Right ventricle myocardium inferior (tissue), 1 donor: ENCODE measurements at regions not wholly inside any gene's neighbourhood (a gene's known extent, or its start where the extent isn't known, plus 50 kb on each side); places are given as distances from the start of the nearest gene placed in this dataset.
"Not testable (repeated sequence)": the region's sequence is repeated elsewhere in the genome, so short reads cannot be mapped to it uniquely, and the experiment has no call there.

Source experiments
- ATAC-seq: fragments of 200-7000 bp; cut with Tn5 transposase; one replicate; pipeline ENCODE4 v1.9.1; 2020; ENCODE audit warnings: mild to moderate bottlenecking, moderate library complexity
- DNase-seq: peaks from one replicate; pipeline ENCODE4 v3.0.0; 2021; ENCODE audit errors: missing footprints
- intact Hi-C: fragments of 100-400 bp; cut with DNase I; formaldehyde crosslinking; loops from one replicate; pipeline ENCODE4 v1.11.0; 2022
- donor health status: DM: no; HTN: yes; CAD: no; lungs with severe emphysema.

DNA sequence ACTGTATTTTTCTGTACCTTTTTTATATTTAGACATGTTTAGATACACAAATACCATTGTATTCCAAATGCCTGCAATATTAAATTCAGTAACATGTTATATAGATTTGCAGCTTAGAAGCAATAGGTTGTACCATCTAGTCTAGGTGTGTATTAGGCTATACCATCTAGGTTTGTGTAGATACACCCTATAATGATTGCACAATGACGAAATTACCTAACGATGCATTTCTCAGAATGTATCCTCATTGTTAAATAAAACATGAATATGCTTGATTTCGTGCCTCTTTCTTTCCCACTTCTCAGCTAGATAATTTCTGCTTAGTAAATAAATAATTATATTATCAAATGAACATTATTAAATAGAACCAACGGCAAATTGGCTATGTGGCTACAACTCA, 653.0 kb downstream of the EPM2A start:
- intact Hi-C loops = no loop called here
- no peak for ATAC-seq

DNA sequence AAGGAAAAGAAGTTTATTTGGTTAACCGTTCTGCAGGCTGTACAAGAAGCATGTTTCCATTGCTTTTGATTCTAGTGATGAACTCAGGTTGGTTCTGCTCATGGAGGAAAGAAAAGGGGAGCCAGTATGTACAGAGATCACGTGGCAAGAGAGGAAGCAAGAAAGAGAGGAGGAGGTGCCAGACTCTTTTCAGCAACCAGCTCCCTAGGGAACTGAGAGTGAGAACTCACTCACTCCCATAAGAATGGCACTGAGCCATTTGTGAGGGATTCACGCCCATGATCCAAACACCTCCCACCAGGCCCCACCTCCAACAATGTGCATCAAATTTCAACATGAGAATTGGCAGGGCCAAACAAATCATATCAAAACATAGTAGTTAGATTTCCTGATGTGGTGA, 649.1 kb downstream of the EPM2A start:
- intact Hi-C loops = no loop called here
- ATAC-seq (peak; percentile 74), DNase-seq (no peak)

More for the DNA sequence above, 653.0 kb downstream of the EPM2A start:
- no peak for DNase-seq

DNA sequence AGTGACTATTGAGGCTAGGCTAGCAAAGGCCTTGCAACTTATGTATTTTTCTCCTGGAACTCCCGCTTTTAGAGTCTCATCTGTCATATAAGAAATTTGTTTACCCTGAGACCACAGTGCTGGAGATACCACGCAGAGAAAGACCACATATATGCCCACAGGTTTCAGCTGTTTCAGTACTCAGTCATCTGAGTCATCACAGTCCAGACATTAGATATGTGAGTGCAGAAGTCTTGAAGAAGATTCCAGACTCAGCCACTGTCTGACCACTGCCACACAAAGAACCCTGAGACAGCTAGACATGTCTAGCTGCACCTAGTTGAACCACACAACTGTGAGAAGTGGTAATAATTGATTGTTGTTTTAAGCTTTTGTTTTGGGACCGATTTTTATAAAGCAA, 648.3 kb downstream of the EPM2A start:
- ATAC-seq (no peak), DNase-seq (no peak)
- intact Hi-C loops = no loop called here

DNA sequence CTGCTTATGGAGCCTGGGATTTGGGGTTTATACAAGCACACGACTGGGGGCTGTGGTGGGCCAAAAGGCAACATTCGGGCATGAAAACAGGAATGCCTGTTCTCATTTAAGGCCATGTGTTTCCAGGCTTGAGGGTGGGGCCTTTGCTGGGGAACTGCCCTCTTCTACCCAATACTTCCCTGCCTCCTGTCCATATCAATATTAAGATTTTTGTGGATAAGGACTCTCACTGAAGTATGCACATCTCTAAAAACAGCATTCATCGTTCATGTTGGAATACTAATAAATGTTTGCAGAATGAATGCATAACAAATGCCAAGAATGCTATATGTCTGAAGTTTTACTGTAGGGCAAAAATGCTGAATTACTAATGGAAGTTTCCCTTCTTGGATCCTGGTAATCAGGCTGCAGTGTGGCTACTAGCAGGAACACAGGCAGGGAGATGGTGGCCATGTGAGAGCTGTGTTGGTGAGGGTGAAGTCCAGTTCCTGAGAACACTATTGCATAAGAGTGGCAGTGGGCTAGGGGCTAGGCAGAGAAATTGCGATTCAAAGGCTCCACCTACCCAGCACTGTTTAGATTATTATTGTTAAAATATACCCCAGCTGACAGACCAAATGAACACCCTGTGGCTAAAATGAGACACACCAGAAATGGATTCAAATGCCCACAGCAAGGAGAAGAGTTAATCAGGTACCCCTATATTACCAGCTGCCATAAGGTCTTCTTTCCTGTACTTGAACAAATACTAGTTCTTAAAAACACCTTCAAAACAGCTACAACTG, 644.3 kb downstream of the EPM2A start:
- no peak for ATAC-seq
- intact Hi-C loops = no loop called here

DNA sequence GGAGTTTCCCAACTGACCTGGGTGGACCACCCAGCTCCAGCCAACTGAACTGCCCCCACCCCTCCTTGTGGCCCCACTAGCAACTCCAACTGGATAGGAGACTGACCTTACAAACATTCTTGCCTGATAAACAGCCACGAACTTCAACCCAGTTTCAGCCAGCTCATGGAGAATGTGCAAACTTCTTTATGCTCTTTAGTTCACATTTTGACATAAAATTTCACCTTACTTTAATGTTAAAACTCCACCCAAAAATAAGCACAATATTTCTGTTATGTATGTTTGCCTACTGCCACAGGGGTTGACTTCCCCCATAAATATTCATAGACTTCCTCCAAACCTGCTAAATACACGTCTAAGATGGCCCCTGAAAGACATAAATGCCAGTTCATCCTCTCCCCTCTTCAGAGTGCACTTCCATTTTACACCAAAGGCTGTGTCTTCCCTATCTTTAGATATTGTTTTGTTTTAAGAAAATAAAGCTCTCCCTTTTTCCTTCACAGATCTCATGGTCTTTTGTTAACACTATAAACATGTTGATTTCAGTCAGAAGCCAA, 643.7 kb downstream of the EPM2A start:
- ATAC-seq = no peak
- DNase-seq = no peak

More for the DNA sequence above, 644.3 kb downstream of the EPM2A start:
- no peak for DNase-seq

DNA sequence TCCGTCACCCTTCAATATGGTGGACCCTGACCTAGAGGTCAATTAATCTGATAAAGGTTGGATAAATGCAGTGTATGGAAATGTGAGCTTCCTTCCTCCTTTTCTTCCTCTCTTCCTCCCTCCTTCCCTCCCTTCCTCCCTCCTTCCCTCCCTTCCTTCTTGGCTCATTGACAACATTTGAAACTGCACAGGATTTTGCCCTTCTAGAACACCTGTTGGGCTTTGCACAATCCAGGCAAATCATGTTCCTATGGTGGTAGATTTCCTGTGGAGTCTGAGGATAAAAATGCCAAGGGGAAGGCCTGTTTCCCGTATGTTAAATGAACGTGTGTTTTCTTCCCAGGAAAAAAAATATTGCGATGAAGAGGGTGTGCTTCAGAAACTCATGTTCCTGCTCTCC, 642.8 kb downstream of the EPM2A start:
- ATAC-seq (no peak), DNase-seq (no peak)
- intact Hi-C loops = no loop called here

More for the DNA sequence above, 643.7 kb downstream of the EPM2A start:
- intact Hi-C loops = no loop called here

DNA sequence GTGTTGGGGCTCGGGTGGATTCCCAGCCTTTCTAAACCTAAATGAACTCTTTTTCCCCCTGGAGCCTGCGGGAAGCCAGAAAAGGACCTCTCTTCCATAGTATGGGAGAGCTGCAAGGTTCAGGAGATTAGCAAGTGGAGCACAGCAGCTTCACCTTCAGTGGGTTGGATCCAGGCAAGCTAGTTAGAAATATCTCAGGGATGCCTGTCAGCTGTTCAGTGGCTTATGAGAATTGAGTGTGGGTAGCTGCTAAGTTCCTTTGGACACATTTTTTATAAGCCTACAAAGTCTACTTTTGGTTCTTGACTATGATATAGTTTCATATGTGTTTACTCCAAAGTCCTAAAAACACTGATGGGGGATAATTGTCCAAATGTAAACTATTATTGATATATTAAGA, 642.1 kb downstream of the EPM2A start:
- intact Hi-C loops = no loop called here
- DNase-seq = no peak
- no peak for ATAC-seq

DNA sequence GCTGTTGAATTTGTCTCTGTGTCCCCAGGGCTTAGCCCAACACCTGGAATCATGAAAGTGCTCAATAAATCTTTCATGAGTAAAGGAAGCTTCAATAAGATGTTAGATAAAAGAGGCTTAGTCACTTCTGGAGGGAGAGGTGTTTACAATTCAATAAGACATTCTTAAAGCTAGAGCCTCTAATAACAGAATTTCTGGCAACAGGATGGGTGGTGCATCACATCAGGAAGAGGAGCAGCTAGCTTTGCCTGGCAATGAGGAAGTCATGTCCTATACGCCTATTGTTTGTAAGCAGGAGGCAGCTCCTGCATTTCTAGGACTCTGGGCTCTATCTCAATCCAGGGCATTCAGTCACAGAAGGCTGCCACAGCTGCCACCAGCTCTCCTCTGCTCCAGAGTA, 638.5 kb downstream of the EPM2A start:
- intact Hi-C loops = no loop called here
- ATAC-seq = no peak
- no peak for DNase-seq

DNA sequence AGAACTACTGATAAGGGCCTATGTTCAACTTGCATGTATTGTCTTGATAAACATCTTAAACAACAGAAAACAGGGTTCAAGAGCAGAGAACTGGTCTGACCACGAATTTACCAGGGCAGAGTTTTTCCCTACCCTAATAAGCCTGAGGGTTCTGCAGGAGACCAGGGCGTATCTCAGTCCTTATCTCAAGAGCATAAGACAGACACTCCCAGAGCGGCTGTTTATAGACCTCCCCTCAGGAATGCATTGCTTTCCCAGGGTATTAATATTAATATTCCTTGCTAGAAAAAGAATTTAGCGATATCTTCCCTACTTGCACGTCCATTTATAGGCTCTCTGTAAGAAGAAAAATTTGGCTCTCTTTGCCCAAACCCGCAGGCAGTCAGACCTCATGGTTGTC, 637.2 kb downstream of the EPM2A start:
- not testable (repeated sequence) for ATAC-seq

DNA sequence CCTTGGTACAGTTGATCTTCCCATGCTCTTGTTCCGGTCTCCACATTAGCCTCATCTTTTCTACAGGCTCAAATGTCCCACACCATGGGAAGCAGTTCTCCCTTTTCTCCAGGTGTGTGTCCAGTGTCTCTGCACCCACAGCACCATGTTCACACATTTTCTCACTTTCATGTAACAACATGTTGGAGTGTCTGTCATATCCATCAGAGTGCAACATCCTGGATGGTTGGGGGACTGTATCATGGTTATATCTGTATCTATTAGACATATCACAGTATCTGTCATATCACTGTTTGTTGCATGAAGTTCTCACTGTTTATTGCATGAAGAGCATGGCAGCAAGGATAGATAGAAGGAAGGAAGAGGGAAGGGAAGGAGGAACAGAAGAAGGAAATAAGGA, 635.6 kb downstream of the EPM2A start:
- ATAC-seq (no peak), DNase-seq (no peak)
- intact Hi-C loops = no loop called here

More for the DNA sequence above, 637.2 kb downstream of the EPM2A start:
- DNase-seq, intact Hi-C loops: not testable (repeated sequence)

DNA sequence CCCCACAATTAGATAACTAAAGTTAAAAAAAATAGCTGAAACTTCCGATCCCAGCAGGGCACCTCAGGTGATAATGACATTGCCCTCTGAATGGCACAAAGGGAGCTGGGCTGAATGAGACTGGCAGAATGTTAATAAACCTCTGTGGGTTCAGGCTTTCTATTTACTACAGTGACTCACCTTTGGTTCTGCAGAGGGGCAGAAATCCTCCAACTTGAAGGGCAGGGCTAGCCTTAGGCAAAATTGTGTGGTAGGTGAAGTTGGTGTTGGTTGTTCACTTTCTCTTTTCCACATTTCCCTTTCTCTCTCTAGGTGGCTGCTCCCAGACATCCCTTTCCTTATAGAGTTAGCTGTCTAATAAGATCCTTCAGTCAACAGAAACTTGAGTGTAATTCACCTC, 625.2 kb downstream of the EPM2A start:
- no peak for ATAC-seq
- intact Hi-C loops = no loop called here

DNA sequence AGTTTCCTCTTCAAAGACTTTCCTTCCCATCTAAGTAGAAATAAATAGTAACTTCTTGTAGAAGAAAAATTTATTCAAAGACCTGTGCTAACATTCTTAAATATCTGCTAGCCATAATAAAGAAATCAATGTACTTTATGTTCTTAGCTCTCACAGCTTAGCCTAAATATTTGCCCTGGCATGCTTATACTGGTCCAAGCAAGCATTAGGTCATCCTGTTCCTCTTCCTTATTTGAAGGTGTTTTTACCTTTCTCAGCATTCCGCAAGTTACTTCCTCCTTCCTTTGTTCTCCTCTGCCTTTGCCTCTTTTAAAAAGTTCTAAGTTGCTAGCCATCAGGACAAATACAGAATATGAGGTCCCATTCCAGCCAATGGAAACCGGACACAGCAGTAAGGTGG, 623.9 kb downstream of the EPM2A start:
- ATAC-seq, intact Hi-C loops, DNase-seq: not testable (repeated sequence)

More for the DNA sequence above, 625.2 kb downstream of the EPM2A start:
- DNase-seq = no peak

DNA sequence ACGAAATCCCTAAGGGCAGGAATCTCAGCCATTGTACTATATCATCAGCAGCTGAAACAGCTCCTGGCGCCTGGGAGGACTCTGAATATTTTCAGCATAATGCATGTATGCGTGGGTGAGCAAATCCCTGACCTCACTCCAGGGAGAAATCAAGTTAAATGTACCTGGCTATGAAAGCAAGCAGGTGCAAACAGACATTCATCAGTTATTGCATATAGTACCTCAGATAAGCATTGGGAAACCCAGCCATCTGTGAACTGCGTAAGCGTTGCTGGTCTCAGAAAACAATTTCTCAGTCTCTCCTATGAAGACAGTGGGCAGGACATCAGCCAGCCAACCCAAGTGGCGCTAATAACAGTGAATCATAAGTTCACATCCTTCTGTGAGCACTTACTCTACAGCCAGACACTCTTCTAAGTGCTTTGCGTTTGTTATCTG, 622.6 kb downstream of the EPM2A start:
- DNase-seq (no peak), ATAC-seq (no peak)
- intact Hi-C loops = no loop called here

DNA sequence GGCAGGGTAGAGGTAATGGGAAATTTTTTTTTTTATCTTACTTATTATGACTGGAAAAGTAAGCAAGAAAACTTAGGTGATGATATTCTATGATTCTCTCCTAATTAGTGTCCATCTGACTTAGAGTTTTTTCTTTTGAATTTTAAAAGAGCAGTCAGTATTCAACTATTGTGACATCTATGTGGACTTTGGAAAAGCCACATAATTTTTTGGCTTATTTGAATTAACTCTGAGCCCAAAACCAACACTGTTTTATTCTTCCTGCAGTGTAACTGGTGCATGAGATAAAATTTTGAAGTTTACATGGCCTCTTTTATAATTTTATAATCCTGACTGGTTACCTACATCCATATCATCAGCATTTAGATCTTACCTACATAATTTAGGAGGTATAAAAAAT, 619.7 kb downstream of the EPM2A start:
- intact Hi-C loops = no loop called here
- ATAC-seq = no peak
- DNase-seq = no peak

DNA sequence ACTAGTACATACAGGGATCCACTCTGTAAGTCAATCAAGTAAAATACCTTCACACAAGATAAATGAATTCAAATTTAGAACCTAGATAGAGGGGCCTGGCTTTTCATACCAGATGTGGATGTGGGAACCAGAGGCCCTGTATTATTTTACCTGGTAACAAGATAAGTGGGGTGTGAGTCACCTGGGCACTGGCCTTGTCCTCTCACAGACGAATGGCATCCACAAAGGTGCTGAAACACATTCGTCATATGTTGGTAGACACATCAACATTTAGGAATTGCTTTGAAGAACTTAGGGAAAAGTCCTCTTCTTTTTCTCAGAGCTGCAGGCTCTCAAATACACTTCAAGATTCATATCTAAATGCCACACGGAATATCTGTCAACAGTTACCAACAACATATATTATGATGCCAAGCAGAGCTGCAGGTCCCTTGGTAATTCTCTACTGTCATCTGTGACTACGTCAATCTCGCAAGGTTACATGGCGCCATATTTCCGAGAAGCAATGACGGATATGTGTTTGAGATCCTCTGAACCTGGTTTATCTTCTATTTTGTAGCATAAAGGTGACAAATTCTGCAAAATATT, 618.6 kb downstream of the EPM2A start:
- no peak for DNase-seq
- no peak for ATAC-seq
- intact Hi-C loops = no loop called here

DNA sequence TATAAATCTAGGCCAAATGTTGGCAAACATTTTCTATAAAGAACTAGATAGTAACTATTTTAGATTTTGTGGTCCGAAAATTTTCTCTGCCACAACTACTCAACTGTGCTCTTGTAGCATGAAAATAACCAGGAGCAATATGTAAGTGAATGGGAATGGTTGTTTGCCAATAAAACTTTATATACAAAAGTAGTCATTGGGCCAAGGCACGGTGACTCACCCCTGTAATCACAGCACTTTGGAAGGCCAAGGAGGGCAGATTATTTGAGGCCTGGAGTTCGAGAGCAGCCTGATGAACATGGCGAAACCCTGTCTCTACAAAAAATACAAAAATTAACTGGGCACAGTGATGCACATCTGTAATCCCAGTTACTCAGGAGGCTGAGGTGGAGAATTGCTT, 617.1 kb downstream of the EPM2A start:
- DNase-seq (no peak), ATAC-seq (no peak)
- intact Hi-C loops = no loop called here

DNA sequence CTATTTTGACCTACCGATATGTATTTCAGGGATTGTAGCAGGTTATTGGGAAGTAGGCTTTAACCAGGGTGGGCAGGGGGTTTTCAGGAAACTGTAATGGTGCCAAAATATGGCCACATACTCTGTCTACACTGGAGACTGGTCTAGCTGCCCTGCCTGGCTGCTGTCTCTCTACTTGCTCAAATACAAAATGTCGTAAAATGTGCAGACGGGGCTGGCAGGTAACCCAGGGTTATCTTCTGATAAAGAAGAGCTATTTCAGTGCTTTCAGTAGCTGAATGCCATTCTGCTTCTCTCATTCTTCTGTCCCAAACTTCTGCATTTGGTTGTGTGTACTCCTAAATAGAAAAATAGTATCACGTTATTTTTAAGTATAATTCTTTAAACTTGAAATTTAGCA, 616.2 kb downstream of the EPM2A start:
- intact Hi-C loops = no loop called here
- ATAC-seq = no peak
- no peak for DNase-seq

DNA sequence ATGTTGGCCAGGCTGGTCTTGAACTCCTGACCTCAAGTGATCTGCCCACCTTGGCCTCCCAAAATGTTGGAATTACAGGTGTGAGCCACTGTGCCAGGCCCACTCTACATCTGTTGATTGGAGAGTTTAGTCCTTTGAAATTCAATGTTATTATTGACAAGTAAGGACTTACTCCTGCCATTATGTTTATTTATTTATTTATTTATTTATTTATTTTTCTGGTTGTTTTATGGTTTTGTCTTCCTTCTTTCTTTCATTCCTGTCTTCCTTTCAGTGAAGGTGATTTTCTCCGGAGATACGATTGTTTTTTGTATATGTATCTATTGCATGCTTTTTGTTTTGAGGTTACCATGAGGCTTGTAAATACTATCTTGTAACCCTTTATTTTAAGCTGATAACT, 602.6 kb downstream of the EPM2A start:
- ATAC-seq (no peak), DNase-seq (no peak)
- intact Hi-C loops = no loop called here

DNA sequence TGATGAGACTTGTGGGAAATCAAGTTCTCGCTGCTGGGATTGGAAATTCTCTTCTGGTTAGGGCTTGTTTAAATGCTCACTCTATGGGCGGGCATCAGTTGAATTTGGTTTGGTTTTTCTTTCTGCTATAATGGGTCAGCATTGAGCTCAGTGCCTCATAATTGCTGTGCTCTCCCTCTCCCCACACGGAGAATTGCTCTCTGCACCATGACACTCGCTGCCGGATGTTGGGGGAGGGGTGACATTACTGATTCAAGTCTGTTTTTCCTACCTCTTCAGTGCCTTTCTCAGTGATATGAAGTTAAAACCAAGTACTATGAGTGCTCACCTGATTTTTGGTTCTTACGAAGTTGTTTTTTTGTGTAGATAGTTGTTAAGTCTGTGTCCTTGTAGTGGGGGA, 599.6 kb downstream of the EPM2A start:
- no peak for DNase-seq
- ATAC-seq = no peak
- intact Hi-C loops = no loop called here

DNA sequence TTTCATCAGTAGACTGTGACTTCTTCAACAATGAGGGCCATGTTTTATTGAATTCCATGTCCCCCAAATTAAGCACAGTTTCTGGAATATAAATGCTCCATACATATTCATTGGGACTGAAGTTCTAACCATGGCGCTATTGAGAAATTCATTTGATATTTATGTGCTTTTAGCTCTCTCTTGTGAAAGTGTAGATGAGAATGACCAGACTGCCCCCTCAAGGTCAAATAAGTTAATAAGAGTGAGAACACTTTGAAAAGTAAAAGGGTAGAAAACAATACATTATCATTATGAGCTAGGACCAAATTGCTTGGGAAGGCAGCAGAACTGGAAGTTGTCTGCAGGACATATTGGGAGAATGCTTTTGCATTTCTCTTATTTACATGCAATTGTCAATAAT, 597.9 kb downstream of the EPM2A start:
- no peak for ATAC-seq
- no peak for DNase-seq
- intact Hi-C loops = no loop called here
